ENCODE measurements at regions not wholly inside any gene's neighbourhood (a gene's known extent, or its start where the extent isn't known, plus 50 kb on each side); places are given as distances from the start of the nearest gene placed in this dataset.

GRCh38 chr21:28332796-28333195 lies 659.9 kb downstream of the LTN1 start:
- DNase-seq, result no peak
- TF ChIP-seq CTCF (IDR thresholded peaks at IDR 0.05) (no peak), EP300 (IDR thresholded peaks at IDR 0.05) (no peak)
- intact Hi-C loops (cut with DNase I), result loop anchor here in 3 of 4 donors (10.0 kb wide), 3 partner anchors 628 to 1488 kb away; partner anchors contain the start of gene ADAMTS1 (in 1 of the 3)
- H3K4me3 ChIP-seq, result no peak overlapping the region
- H3K36me3 ChIP-seq, result no peaks in the 10 kb centered on the region
- H3K27ac ChIP-seq, result no peak overlapping the region
- WGBS, 3 donors, result 10 to 20% (median 19%) methylated on average over 1 of the region's 1 CpG
- peaks cover 3% of the 10 kb centered on the region for H3K4me1 ChIP-seq (ENCODE audit: insufficient read depth)
- H3K9me3 ChIP-seq, result no peaks in the 10 kb centered on the region
- H3K27me3 ChIP-seq, result no peaks in the 10 kb centered on the region

GRCh38 chr21:28325618-28326017 lies 667.1 kb downstream of the LTN1 start:
- intact Hi-C loops (cut with DNase I), result no loop called here
- H3K9me3 ChIP-seq, result no peaks in the 10 kb centered on the region
- WGBS, 3 donors, result 96 to 98% (median 97%) methylated on average over 1 of the region's 1 CpG
- TF ChIP-seq EP300 (IDR thresholded peaks at IDR 0.05) (no peak), CTCF (IDR thresholded peaks at IDR 0.05) (no peak), POLR2A (IDR thresholded peaks at IDR 0.05) (no peak)
- no peak overlapping the region for H3K4me3 ChIP-seq
- no peak overlapping the region for H3K27ac ChIP-seq
- no peaks in the 10 kb centered on the region for H3K4me1 ChIP-seq (ENCODE audit: insufficient read depth)
- H3K36me3 ChIP-seq, result no peaks in the 10 kb centered on the region
- no peaks in the 10 kb centered on the region for H3K27me3 ChIP-seq
- DNase-seq, result no peak

- 97 to 99% (median 99%) methylated on average over 2 of the region's 2 CpGs for WGBS, 3 donors
- H3K9me3 ChIP-seq, result no peaks in the 10 kb centered on the region
- no peak overlapping the region for H3K27ac ChIP-seq
- no peaks in the 10 kb centered on the region for H3K4me1 ChIP-seq (ENCODE audit: insufficient read depth)
- no peaks in the 10 kb centered on the region for H3K36me3 ChIP-seq
- H3K27me3 ChIP-seq, result no peaks in the 10 kb centered on the region
- intact Hi-C loops (cut with DNase I), result no loop called here
- DNase-seq, result no peak
- no peak overlapping the region for H3K4me3 ChIP-seq
- TF ChIP-seq EP300 (IDR thresholded peaks at IDR 0.05) (no peak), POLR2A (IDR thresholded peaks at IDR 0.05) (no peak), CTCF (IDR thresholded peaks at IDR 0.05) (no peak)
Measured at GRCh38 chr21:28324690-28325089, 668.0 kb downstream of the LTN1 start.

GRCh38 chr21:28317177-28317950 lies 675.3 kb downstream of the LTN1 start:
- no peak for DNase-seq

More at GRCh38 chr21:28317177-28317950, 675.3 kb downstream of the LTN1 start:
- Histone ChIP-seq H3K4me3 (no peak overlapping the region), H3K4me1 (ENCODE audit: insufficient read depth) (no peaks in the 10 kb centered on the region), H3K27ac (no peak overlapping the region), H3K9me3 (no peaks in the 10 kb centered on the region), H3K27me3 (no peaks in the 10 kb centered on the region), H3K36me3 (no peaks in the 10 kb centered on the region)
- WGBS, 3 donors, result 86 to 97% (median 94%) methylated on average over 3 of the region's 3 CpGs
- TF ChIP-seq EP300 (IDR thresholded peaks at IDR 0.05), result no peak
- TF ChIP-seq POLR2A (IDR thresholded peaks at IDR 0.05), result no peak
- TF ChIP-seq CTCF (IDR thresholded peaks at IDR 0.05), result no peak
- intact Hi-C loops (cut with DNase I), result no loop called here
